ENCODE measurements at regions not wholly inside any gene's neighbourhood (a gene's known extent, or its start where the extent isn't known, plus 50 kb on each side); places are given as distances from the start of the nearest gene placed in this dataset.

GRCh38 chr12:114090211-114090610 lies 124.1 kb upstream of the RBM19 start:
- POLR2A ChIA-PET (ENCODE audit: unreplicated experiment) = no interaction called here
- no peak overlapping the region for H3K4me2 ChIP-seq (ENCODE audit: low read length)
- no peak for ATAC-seq
- H3K27ac ChIP-seq (ENCODE audit: low read length) = no peak overlapping the region
- H3K9me3 ChIP-seq (ENCODE audit: low read length) = no peaks in the 10 kb centered on the region
- H3K36me3 ChIP-seq (ENCODE audit: low read depth, low read length) = no peaks in the 10 kb centered on the region
- intact Hi-C loops (cut with micrococcal nuclease) = no loop called here
- H3K9ac ChIP-seq (ENCODE audit: low read length) = no peak overlapping the region
- BruUV-seq (replicated peaks) = no TSS peak
- H4K20me1 ChIP-seq (ENCODE audit: low read length) = no peaks in the 10 kb centered on the region
- no peaks in the 10 kb centered on the region for H3K4me1 ChIP-seq (ENCODE audit: insufficient read depth, low read length)
- H3K4me3 ChIP-seq (ENCODE audit: low read length) = no peak overlapping the region
- H3K27me3 ChIP-seq (ENCODE audit: low read length) = 0 out of 2 replicates have a peak, but pooled peaks cover 10% of the 10 kb centered on the region
- H3K79me2 ChIP-seq (ENCODE audit: low read length) = no peaks in the 10 kb centered on the region
- no peak for DNase-seq
- H3F3A ChIP-seq (ENCODE audit: low read length, unreplicated experiment) = no peaks in the 10 kb centered on the region
- H3K9me2 ChIP-seq (replicated peaks; ENCODE audit: low read length) = no peaks in the 10 kb centered on the region
- CTCF ChIA-PET = no interaction called here
- no peak overlapping the region for H2AFZ ChIP-seq (ENCODE audit: low read length)
- no peak for TF ChIP-seq EZH2phosphoT487 (IDR thresholded peaks at IDR 0.05; ENCODE audit: borderline replicate concordance, low read length)
- TF ChIP-seq EZH2 (IDR thresholded peaks at IDR 0.05; ENCODE audit: low read length, unreplicated experiment) = no peak
- TF ChIP-seq CTCF (conservative IDR thresholded peaks at IDR 0.05; ENCODE audit: low read depth, low read length) = no peak

- ChIA-PET CTCF (no interaction called here), POLR2A (ENCODE audit: unreplicated experiment) (no interaction called here)
- Histone ChIP-seq H3K9me3 (ENCODE audit: low read length) (no peaks in the 10 kb centered on the region), H3K4me3 (ENCODE audit: low read length) (no peak overlapping the region), H3F3A (ENCODE audit: low read length, unreplicated experiment) (no peaks in the 10 kb centered on the region), H3K36me3 (ENCODE audit: low read depth, low read length) (no peaks in the 10 kb centered on the region), H3K4me1 (ENCODE audit: insufficient read depth, low read length) (no peaks in the 10 kb centered on the region), H3K79me2 (ENCODE audit: low read length) (no peaks in the 10 kb centered on the region), H4K20me1 (ENCODE audit: low read length) (no peaks in the 10 kb centered on the region), H3K9me2 (replicated peaks; ENCODE audit: low read length) (no peaks in the 10 kb centered on the region), H3K4me2 (ENCODE audit: low read length) (no peak overlapping the region), H3K27me3 (ENCODE audit: low read length) (peaks cover 66% of the 10 kb centered on the region), H3K9ac (ENCODE audit: low read length) (no peak overlapping the region), H3K27ac (ENCODE audit: low read length) (no peak overlapping the region), H2AFZ (ENCODE audit: low read length) (no peak overlapping the region)
- TF ChIP-seq CTCF (conservative IDR thresholded peaks at IDR 0.05; ENCODE audit: low read depth, low read length) (no peak), EZH2 (IDR thresholded peaks at IDR 0.05; ENCODE audit: low read length, unreplicated experiment) (no peak), EZH2phosphoT487 (IDR thresholded peaks at IDR 0.05; ENCODE audit: borderline replicate concordance, low read length) (no peak)
- DNase-seq (no peak), ATAC-seq (no peak)
- no TSS peak for BruUV-seq (replicated peaks)
- intact Hi-C loops (cut with micrococcal nuclease) = no loop called here
Measured at GRCh38 chr12:114073076-114073475, 107.0 kb upstream of the RBM19 start.

- Histone ChIP-seq H3F3A (ENCODE audit: low read length, unreplicated experiment) (no peaks in the 10 kb centered on the region), H3K9me2 (replicated peaks; ENCODE audit: low read length) (no peaks in the 10 kb centered on the region), H3K4me1 (ENCODE audit: insufficient read depth, low read length) (no peaks in the 10 kb centered on the region), H3K27me3 (ENCODE audit: low read length) (peaks cover 62% of the 10 kb centered on the region), H3K79me2 (ENCODE audit: low read length) (no peaks in the 10 kb centered on the region), H3K4me3 (ENCODE audit: low read length) (no peak overlapping the region), H3K36me3 (ENCODE audit: low read depth, low read length) (no peaks in the 10 kb centered on the region), H4K20me1 (ENCODE audit: low read length) (no peaks in the 10 kb centered on the region), H3K4me2 (ENCODE audit: low read length) (no peak overlapping the region), H3K9ac (ENCODE audit: low read length) (no peak overlapping the region), H2AFZ (ENCODE audit: low read length) (no peak overlapping the region), H3K9me3 (ENCODE audit: low read length) (no peaks in the 10 kb centered on the region), H3K27ac (ENCODE audit: low read length) (no peak overlapping the region)
- peak; percentile 31; the same call in 1 of the 2 replicates for ATAC-seq
- no TSS peak for BruUV-seq (replicated peaks)
- ChIA-PET CTCF (no interaction called here), POLR2A (ENCODE audit: unreplicated experiment) (no interaction called here)
- intact Hi-C loops (cut with micrococcal nuclease) = no loop called here
- peak; percentile 59 for DNase-seq
- no peak for TF ChIP-seq EZH2phosphoT487 (IDR thresholded peaks at IDR 0.05; ENCODE audit: borderline replicate concordance, low read length)
- TF ChIP-seq CTCF (conservative IDR thresholded peaks at IDR 0.05; ENCODE audit: low read depth, low read length) = no peak
- TF ChIP-seq EZH2 (IDR thresholded peaks at IDR 0.05; ENCODE audit: low read length, unreplicated experiment) = no peak
Measured at GRCh38 chr12:114069507-114069906, 103.4 kb upstream of the RBM19 start.
